SKM-1 treated with dmso at 0.1 percent for 144 hours (cell line): ENCODE measurements at regions not wholly inside any gene's neighbourhood (a gene's known extent, or its start where the extent isn't known, plus 50 kb on each side); places are given as distances from the start of the nearest gene placed in this dataset.
"Not testable (repeated sequence)": the region's sequence is repeated elsewhere in the genome, so short reads cannot be mapped to it uniquely, and the experiment has no call there.

ENCODE experiments used
- DNase-seq: peaks from one replicate; lab custom pipeline; 2025; ENCODE audit not compliant: unreplicated experiment; lab: John Stamatoyannopoulos, UW

DNA sequence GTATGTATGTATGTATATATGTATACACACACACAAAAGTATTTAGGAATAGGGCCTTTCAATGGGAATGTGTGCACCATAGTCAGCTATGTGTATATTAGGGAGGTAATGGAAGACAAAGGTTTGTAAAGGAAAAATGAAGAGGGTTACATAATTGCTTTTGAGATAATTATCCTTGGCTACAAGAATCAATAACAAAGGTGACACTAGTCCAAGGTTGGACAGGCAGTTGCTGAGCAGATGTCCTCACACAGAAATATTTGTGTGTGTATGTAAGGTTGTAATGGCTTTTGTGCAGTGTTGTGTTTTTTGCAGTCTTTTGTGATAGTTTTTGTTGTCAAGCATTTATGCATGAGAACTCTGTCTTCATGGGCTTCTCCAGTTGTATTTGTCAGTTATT is 157.9 kb upstream of the MARCKS start:
- DNase-seq: no peak

DNA sequence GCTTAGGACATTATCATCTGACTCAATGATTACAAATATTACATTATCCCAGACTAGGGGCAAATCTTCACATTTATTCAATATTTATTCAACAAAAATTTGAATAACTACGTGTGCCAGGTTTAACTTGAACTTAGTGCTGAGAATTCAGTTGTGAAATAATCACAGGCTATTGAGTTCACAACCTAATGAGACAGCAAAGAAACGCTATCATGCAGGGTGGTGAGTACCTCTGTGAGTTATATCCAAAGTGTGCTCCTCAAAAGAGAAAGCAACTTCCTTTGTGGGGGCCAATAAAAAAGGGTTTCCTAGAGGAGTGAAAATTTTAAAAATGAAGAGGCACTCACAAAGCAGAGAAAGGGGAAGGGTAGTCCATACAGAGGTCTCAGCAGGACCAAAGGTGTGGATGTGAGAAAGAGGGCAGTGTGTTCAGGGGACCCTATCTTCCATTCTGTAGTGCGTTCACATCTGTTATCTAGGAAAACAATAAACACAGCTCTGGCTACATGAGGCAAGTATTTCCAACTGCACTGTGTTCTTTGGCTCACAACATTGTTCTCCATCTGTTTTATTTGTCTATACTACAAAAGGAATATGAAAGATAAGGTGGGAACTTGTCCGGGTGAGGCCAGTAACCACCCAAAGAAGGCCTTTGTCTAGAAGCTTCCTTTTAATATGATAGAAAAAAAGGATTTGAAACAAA is 155.4 kb upstream of the MARCKS start:
- no peak for DNase-seq

DNA sequence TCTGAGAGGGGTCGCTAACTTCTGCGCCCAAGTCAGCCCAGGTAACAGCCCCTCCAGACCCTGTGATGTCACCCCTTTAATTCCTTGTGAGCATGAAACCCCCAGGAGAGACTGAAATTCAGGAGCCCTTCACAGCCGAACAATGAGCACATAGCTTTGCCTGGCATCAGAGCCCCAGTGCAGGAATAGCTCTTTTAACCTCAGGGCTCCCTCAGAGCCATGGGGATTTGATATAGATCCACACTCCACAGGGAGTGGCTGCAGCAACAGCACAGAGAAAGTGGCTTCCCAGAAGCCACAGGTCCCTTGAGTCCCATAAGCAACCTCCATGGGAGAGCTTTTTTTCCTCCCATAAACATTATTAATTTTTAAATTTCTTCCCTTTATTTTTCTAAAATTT is 150.0 kb upstream of the MARCKS start:
- DNase-seq: no peak

DNA sequence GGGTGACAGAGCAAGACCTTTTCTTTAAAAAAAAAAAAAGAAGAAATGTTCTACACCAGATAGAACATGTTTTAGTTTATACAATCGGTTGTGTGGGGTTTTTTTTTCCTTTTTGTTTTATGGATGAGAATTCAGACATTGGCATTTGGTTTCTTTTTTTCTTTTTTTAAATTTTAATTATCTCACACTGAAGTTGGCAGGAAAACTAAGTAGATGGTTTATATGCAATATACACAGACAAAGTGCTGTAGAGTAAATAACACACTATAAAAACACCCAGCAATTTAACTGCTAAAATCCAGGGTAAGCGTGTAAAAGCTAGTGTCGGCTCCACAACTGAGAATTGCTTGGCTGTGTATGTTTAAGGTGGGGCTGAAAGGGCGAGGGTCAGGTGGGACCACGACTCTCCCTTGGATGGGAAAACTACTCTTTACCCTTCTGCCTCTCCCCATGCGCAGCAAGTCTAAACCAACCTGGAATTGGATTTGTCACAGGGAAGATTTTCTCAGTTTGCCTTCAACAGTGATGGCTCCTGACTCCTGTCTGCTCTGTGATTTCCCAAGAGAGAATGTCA is 147.1 kb upstream of the MARCKS start:
- DNase-seq: no peak

DNA sequence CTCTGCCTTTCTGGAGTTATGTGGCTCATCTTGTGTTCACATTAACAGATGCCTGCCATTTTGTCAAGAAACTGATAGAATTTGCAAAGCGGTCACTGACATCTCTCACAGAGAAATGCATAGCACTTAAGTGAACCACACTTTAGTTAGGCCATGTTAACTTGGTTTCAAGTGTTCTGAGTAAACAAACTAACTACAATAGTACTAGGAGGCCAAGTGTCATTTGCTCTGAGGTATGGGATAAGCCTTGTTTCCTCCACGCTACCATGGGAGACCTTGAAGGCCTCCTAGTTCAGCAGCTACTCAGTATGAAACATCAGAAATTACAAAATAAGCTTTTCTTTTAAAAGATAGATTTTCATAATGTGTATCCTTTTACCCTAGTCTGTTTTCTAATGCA is 143.5 kb upstream of the MARCKS start:
- DNase-seq: no peak

DNA sequence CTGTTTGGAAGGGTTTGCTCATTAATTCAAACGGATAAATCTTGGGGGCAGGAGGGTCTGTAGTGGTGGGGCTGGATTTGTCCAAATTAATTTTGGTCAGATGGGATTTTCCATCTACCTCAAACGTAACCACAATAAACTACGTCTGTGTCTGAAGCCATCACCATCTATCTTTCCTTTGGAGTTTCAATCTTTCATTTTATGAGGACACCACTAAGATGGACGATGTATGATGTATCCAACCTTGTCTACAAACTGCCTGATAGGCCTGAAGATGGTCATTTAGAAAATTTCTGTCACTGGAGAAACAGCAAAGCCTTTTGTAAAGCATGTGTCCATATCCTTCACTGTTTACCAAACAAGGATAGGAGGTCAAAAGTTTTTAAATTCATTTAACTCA is 138.6 kb upstream of the MARCKS start:
- DNase-seq: no peak

DNA sequence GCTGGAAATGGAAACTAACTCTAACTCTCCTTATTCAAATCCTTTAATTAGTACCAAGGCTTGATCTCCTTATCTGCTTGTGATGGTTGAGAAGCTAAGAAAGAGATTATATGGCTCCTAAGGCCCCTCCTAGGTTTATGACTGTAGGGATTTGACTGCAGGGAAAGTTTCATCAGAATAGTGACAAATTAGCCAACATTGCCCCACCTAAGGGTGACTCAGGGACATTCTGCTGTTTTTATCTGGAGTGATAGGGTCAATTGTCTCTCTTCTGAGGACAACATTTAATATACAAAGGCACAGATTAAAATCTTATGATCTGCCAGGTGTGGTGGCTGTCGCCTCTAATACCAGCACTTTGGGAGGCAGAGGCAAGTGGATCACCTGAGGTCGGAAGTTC is 138.1 kb upstream of the MARCKS start:
- DNase-seq: no peak

DNA sequence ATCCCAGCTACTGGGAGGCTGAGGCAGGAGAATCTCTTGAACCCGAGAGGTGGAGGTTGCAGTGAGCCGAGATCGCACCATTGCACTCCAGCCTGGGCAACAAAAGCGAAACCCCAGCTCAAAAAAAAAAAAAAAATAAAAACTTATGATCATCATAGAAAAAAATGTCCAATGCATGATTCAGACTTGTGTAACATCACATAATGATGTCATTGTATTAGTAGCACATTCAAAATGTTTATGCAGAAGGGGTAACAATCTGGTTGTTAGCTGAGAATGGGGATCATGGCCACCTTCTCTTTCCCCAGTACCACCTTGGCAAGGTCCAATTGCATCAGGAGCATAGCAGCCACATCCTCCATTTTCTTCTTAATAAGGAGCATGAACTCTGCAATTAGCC is 137.6 kb upstream of the MARCKS start:
- no peak for DNase-seq

DNA sequence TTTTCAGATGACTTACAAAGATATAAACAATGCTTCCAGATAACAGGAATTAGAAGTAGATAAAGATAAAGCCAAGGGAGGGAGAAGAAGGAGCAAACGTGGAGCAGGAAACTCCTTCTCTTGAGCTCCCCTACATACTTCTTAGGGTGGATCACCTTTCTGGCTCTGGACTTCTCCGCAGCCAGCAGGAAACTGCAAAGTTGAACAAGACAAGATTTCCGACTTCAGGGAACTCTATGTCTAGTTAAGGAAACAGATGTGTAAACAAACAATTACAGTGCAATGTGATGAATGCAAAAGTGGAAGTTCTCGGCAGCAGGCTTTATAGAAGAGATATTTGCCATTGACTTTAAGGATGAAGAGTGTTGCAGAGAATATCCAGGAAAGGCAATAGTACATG is 134.0 kb upstream of the MARCKS start:
- no peak for DNase-seq

DNA sequence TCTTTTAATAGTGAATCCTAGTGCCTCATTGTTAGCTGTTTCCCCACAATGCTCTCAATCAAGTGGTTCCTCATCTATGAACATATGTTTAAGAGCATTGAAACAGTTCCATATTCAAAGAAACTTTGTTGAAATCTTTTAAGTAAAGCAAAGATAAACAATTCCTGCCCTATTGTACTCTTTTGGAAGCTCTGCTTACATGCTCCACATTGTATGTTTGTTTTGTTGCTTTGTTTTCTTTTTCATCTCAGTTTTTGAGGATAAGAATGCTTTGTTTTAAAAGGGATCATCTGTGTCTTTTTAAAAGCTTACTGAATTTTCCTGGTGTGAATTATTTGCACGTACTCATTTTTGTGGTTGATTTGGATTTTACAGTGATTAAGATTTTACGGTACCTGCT is 132.2 kb upstream of the MARCKS start:
- DNase-seq: not testable (repeated sequence)

DNA sequence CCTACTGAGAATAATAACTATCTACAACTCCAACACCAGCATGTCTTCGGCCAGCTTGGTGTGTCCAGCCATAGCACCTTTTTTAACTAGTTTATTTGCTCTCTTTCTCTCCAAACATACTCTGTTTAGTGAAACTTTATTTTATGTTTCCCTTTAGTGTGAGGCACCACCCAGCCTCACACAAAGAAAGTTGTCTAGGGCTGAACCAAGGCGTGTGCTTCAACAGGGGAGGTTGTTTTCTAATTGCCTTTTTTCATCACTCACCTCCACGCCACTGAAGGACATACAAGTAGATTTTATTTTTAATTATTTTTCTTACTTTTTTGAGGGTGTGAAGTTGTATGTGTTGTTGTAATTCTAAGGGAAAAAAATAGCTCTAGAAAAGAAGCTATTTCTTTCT is 125.6 kb upstream of the MARCKS start:
- DNase-seq: no peak

DNA sequence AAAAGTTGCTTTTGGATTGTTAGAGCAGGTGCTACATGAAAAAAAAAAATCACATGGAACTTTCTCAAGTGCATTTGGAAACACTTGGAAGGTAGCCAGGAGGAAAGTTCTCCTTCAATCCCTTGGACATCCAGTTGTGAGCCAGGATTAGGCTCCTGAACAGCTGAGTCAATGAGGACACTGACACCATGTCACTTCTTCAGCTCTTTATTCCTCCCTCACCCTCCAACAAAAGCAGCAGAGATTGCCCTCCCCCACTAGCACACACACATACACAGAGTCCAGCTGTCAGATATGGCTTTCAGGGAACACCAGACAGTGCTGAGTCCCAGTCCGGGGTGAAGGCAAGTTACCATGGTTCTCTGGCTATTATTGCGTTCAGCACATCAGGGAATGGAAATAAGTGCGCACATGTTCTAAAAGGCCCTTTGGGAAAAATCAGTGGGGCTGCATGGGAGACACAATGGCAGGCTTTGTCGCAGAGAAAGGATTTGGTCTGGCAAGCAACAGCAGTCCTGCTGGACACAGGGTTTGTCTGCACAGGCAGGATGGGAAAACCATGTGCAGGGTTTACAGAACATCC is 124.7 kb upstream of the MARCKS start:
- DNase-seq: no peak

DNA sequence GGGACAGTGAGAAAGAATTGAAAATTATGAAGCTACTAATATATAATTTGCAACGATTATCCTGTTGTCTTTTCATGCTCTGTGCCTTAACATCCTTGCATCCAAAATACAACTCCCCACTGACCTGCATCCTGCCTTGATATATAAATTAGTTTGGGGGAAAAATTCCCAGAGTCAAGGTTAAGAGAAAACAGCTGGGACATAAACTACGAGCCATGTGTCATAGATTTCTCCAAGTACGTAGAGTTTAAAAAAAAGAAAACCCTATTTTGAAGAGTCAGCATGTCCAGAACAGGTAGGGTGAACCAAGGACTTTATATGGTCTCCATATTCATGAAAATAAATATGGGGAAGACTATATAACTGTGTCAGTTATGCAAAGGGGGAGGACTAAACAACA is 123.8 kb upstream of the MARCKS start:
- no peak for DNase-seq

DNA sequence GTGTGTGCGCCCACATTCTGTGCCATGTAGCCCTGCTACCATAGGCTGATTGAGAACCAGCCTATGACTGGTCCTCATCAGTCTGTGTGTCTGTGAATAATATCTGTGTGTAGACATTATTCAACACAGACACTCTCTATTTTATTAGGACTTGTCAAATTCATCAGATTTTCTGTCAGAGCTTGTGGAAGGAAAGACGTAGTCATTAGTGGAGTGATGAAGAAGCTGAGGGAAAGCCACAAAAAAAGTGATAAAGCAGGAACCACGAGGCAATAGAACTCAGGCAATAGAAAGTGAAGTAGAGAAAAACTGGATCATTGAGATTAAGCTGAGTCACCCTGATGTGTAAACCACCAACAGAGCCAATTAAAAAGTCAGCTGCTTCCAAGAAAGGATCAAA is 122.2 kb upstream of the MARCKS start:
- DNase-seq: no peak

DNA sequence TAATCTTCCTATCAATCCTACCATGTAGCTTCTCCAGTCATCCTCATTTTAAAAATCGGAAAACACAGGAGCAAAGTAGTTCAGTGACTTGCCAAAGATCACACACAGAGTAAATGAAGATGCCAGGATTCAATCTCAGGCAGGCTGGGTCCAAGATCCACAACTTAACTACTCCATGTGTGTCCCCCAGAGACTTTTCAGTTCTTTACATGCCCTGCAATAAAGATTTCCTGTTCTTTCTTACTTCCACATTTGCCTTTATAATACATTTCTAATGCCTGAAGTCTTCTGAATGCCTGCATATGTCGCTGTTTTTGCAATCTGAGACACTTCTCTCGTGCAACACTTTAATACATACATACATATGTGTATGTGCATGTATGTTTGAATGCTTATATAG is 121.7 kb upstream of the MARCKS start:
- peak; percentile 11 for DNase-seq

DNA sequence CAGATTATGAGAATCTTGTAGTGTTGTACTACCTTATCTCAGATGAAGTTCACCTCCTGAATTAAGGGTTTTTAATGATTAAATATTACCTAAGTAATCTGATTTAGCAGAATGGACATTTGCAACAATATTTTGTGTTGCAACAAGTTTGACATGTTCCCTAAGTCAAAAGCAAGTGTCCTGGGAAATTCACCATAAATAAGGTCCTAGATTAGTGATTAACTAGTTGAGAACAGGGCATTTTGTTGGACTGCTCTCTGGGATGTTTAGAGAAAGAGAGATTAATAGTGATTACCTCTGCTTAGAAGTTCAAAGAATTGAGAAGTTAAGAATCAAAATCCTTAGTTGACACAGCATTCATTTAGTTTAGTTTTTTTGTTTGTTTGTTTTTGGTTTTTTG is 120.2 kb upstream of the MARCKS start:
- no peak for DNase-seq

DNA sequence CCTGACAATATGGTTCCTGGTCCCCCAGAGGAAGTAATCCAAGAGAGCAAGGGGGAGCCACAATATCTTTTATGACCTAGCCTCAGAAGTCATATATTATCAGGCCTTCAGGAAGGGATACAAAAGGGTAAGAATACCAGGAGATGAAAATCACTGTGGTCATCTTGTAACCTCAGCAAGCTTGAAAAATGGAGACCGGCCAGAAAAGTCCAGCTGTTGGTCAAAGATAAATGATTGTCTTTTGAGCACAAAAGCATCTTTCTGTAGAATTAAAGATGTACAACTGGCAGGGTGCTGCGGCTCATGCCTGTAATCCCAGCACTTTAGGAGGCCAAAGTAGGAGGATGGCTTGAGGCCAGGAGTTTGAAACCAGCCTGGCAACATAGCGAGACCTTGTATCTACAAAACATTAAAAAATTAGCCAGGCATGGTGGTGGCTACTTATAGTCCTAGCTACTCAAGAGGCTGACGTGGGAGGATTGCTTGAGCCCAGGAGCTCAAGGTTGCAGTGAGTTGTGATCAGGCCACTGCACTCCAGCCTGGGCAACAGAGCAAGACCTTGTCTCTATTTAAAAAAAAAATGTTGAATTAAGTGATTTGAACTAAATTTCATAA is 118.0 kb upstream of the MARCKS start:
- DNase-seq: no peak

DNA sequence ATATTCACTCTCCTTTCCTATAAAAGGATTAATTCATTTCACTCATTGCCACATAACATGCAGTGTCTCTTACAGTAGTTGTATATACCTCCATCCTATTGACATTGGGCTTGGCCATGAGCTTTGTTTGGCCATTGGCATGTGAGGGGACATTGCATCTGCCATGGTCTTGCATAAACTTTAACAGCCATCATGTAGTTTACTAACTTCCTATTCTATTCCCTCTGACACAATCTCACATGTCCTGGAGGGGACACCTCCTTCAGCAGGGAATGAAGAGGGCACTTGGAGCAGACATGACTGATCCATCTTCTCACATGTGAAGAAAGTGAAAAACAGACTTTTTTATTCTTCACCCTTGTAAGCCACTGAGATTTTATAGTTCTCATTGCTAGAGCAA is 115.5 kb upstream of the MARCKS start:
- no peak for DNase-seq

DNA sequence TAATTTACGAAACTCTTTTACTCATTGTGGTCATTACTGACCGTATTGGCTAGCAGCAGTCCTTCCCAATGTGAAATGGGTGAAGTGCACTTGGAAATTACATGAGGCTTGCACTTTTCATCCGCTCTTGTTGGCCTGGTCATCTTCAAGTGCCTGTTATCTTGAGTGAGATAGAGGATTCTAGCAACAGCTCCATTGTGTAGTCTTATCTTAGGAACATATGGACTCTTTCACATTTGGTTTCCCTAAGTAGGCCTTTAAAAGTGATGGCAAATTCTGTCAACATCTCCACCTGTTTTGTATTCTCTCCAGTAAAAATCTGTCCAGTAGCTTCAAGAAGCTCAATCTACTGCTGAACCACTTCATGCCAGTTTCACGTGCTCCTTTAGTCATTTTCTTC is 114.8 kb upstream of the MARCKS start:
- DNase-seq: no peak

DNA sequence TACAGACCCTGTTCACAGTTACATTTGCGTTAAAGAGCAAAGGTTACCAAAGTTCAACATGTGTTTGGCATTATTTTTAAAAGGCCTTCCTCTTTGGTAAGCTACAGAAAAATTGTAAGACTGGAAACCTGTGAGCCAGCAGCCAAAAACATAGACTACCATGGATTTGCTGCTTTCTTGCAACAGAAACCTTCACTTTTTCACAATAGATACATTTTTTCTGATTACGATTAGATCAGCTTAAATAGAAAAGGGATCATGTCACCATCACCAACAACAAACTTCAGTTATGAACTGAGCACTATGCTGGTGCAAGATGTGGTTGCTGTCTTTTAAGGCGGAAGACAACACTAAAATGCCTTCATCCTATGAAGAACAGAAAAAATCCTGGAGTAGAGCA is 112.3 kb upstream of the MARCKS start:
- DNase-seq: no peak

DNA sequence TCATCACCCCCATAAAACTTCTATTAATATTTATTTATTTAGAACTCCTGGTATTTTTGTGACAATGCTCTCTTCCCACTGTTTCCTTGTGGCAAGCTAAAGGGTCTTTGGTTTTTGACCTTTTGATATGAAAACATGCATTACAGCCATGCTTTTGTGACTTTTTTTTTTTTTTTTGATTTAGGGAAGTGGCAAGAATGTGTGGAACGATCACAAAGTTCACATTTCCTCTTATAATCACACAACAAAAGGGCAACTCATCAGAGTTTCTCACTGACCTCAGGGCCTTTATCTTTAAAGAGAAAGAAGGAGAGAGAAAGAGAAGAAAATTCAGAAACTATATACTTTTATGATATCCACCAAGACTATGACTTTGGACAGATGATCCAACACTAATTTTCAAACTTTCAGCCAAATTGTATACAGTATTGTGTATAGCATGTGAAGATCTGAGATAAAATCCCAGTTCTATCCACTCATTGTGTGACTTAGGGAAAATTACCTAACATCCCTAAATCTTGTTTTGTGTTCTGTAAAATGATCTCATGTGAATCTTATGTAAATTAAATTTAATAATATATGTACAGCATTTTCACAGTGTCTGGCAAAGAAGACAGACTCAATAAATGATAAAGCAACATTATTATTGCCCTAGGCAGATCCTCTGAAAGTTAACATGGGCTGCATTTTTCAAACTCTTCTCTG is 106.8 kb upstream of the MARCKS start:
- peak; percentile 6 for DNase-seq

DNA sequence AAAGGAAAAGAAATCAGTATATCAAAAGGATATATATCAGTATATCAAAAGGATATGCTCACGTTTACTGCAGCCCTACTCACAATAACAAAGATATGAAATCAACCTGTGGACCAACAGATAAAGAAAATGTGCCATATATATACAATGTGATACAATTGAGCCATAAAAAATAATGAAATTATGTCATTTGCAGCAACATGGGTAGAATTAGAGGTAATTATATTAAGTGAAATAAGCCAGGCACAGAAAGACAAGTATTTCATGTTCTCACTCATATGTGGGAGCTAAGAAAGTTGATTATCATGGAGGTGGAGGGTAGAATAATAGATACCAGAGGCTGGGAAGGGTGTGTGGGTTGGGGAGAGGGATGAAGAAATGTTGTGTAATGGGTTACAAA is 102.9 kb upstream of the MARCKS start:
- no peak for DNase-seq
